Inflammatory macrophage (primary cell): ENCODE measurements at regions not wholly inside any gene's neighbourhood (a gene's known extent, or its start where the extent isn't known, plus 50 kb on each side); places are given as distances from the start of the nearest gene placed in this dataset.
"Not testable (repeated sequence)": the region's sequence is repeated elsewhere in the genome, so short reads cannot be mapped to it uniquely, and the experiment has no call there.

Experiments used
- DNase-seq, 2 donors: peaks; one replicate each; pipeline ENCODE4 v3.0.0-alpha.2; 2020 to 2022

- DNase-seq, result no peak
Measured at GRCh38 chr5:30581198-30581935, 612.1 kb upstream of the CDH6 start.

GRCh38 chr5:30574761-30575160, 618.7 kb upstream of the CDH6 start:
- DNase-seq, result no peak

GRCh38 chr5:30572279-30572678, 621.2 kb upstream of the CDH6 start:
- DNase-seq, result no peak

GRCh38 chr5:30561771-30562170, 631.7 kb upstream of the CDH6 start:
- no peak for DNase-seq

GRCh38 chr5:30551618-30552017, 641.9 kb upstream of the CDH6 start:
- no peak for DNase-seq

GRCh38 chr5:30548580-30549305, 644.7 kb upstream of the CDH6 start:
- no peak for DNase-seq

GRCh38 chr5:30540150-30540549, 653.3 kb upstream of the CDH6 start:
- no peak for DNase-seq

GRCh38 chr5:30539004-30539634, 654.4 kb upstream of the CDH6 start:
- no peak for DNase-seq

- DNase-seq, result no peak
Measured at GRCh38 chr5:30525353-30525752, 668.1 kb upstream of the CDH6 start.

GRCh38 chr5:30524428-30524827, 669.1 kb upstream of the CDH6 start:
- no peak for DNase-seq

GRCh38 chr5:30523061-30523460, 670.4 kb upstream of the CDH6 start:
- DNase-seq, result no peak

- no peak for DNase-seq
Measured at GRCh38 chr5:30505014-30505886, 688.2 kb upstream of the CDH6 start.

GRCh38 chr5:30502277-30502676, 691.2 kb upstream of the CDH6 start:
- no peak for DNase-seq

- no peak for DNase-seq
Measured at GRCh38 chr5:30501065-30501464, 692.4 kb upstream of the CDH6 start.

- DNase-seq, result no peak
Measured at GRCh38 chr5:30500513-30500912, 693.0 kb upstream of the CDH6 start.

GRCh38 chr5:30499402-30499801, 694.1 kb upstream of the CDH6 start:
- no peak for DNase-seq

- no peak for DNase-seq
Measured at GRCh38 chr5:30498972-30499371, 694.5 kb upstream of the CDH6 start.

GRCh38 chr5:30498509-30498908, 695.0 kb upstream of the CDH6 start:
- not testable (repeated sequence) for DNase-seq

- not testable (repeated sequence) for DNase-seq
Measured at GRCh38 chr5:30494113-30494512, 699.4 kb upstream of the CDH6 start.

GRCh38 chr5:30479104-30479503, 714.4 kb upstream of the CDH6 start:
- DNase-seq, result no peak

- DNase-seq, result no peak
Measured at GRCh38 chr5:30475429-30475828, 718.1 kb upstream of the CDH6 start.

GRCh38 chr5:30469691-30470090, 723.8 kb upstream of the CDH6 start:
- DNase-seq, result no peak

- no peak for DNase-seq
Measured at GRCh38 chr5:30458681-30459080, 734.8 kb upstream of the CDH6 start.
